A549 (cell line): ENCODE measurements at regions not wholly inside any gene's neighbourhood (a gene's known extent, or its start where the extent isn't known, plus 50 kb on each side); places are given as distances from the start of the nearest gene placed in this dataset.
"Not testable (repeated sequence)": the region's sequence is repeated elsewhere in the genome, so short reads cannot be mapped to it uniquely, and the experiment has no call there.

Source experiments
- ATAC-seq, 2 experiments: fragments of 200-7000 bp in 1 of 2; fragments of >200 bp in 1 of 2; cut with Nextera tagmentation in 1 of 2; cut with Tn5 transposase in 1 of 2; 3 replicates each; pipeline versions ENCODE4 v1.8.0 to v1.9.1; 2018 to 2020; ENCODE audit warnings: mild to moderate bottlenecking in 1 of 2, moderate library complexity in 1 of 2
- CTCF ChIA-PET: fragments of 300-600 bp; sonication (Branson Sonifier 250); formaldehyde crosslinking; extraction: SDS; loops from one replicate; lab custom pipeline; 2021; ENCODE audit warnings: antibody characterized with exemption, inconsistent platforms; lab: Yijun Ruan, JAX
- POLR2A ChIA-PET: fragments of 350-600 bp; formaldehyde crosslinking; extraction: SDS; loops from one replicate; lab custom pipeline; 2021; ENCODE audit warnings: antibody characterized with exemption, inconsistent platforms; lab: Yijun Ruan, JAX
- DNase-seq, 2 experiments: peaks; one replicate each; pipeline versions ENCODE4 v3.0.0 to v3.0.0-alpha.2; 2011 to 2016; ENCODE audit warnings: low read depth in 1 of 2, low spot score in 1 of 2
- FAIRE-seq: peaks from 2 replicates; lab custom pipeline; 2011; peaks lifted over from hg19 to GRCh38; lab: Jason Lieb, UNC
- H3K27ac ChIP-seq, 2 experiments: fragments of >200 bp; sonication (Bioruptor Twin); formaldehyde crosslinking; 3 replicates each; pipeline ENCODE4 v1.5.1; 2016 to 2017
- H3K4me1 ChIP-seq: fragments of >200 bp; sonication (Bioruptor Twin); formaldehyde crosslinking; 3 replicates; pipeline ENCODE4 v1.6.1; 2016
- H3K4me2 ChIP-seq: fragments of >200 bp; sonication (Bioruptor Twin); formaldehyde crosslinking; 3 replicates; pipeline ENCODE4 v1.6.1; 2016
- H3K4me3 ChIP-seq: fragments of >200 bp; sonication (Bioruptor Twin); formaldehyde crosslinking; 3 replicates; pipeline ENCODE4 v1.5.1; 2016
- H3K9me3 ChIP-seq: fragments of >200 bp; sonication (Bioruptor Twin); formaldehyde crosslinking; 3 replicates; pipeline ENCODE4 v1.6.1; 2016
- CEBPB ChIP-seq, 2 experiments: fragments of >200 bp in 1 of 2; sonication (Bioruptor Twin) in 1 of 2; formaldehyde crosslinking in 1 of 2; IDR thresholded peaks; 2 replicates each; pipeline ENCODE4 v1.6.1; 2012 to 2016
- CHD2 ChIP-seq: fragments of 150-350 bp; IDR thresholded peaks from 2 replicates; pipeline ENCODE4 v1.6.1; 2014; ENCODE audit warnings: low read length; ENCODE audit not compliant: partially characterized antibody
- E2F6 ChIP-seq: IDR thresholded peaks from 2 replicates; pipeline ENCODE4 v1.6.1; 2012; ENCODE audit warnings: low read depth, borderline replicate concordance
- EP300 ChIP-seq, 2 experiments: fragments of >200 bp; sonication (Bioruptor Twin); formaldehyde crosslinking; IDR thresholded peaks; 2 replicates in 1 of 2; 3 replicates in 1 of 2; pipeline ENCODE4 v1.6.1; 2016 to 2017
- ESRRA ChIP-seq: fragments of 150-350 bp; IDR thresholded peaks from 2 replicates; pipeline ENCODE4 v1.6.1; 2014; ENCODE audit warnings: mild to moderate bottlenecking, low read length, borderline replicate concordance
- FOSB ChIP-seq: fragments of 250-450 bp; sonication (Bioruptor Pico); IDR thresholded peaks from 2 replicates; pipeline ENCODE4 v1.5.0; 2020; ENCODE audit warnings: mild to moderate bottlenecking, moderate library complexity
- FOSL2 ChIP-seq, 2 experiments: fragments of 450-650 bp in 1 of 2; fragments of >200 bp in 1 of 2; sonication (Bioruptor Twin) in 1 of 2; formaldehyde crosslinking; IDR thresholded peaks; 2 replicates each; pipeline versions ENCODE4 v1.5.0 to v1.6.1; 2016 to 2020; ENCODE audit warnings: mild to moderate bottlenecking in 1 of 2, moderate library complexity in 1 of 2
- GATA3 ChIP-seq: IDR thresholded peaks from 2 replicates; pipeline ENCODE4 v1.6.1; 2012; ENCODE audit warnings: borderline replicate concordance
- HDAC2 ChIP-seq: fragments of 200-600 bp; sonication (generic); IDR thresholded peaks from 2 replicates; pipeline ENCODE4 v1.6.1; 2016
- HEYL ChIP-seq: fragments of 250-450 bp; sonication (Bioruptor Pico); IDR thresholded peaks from 2 replicates; pipeline ENCODE4 v1.8.0; 2021; ENCODE audit warnings: mild to moderate bottlenecking, moderate library complexity
- HOXA7 ChIP-seq: fragments of 250-450 bp; sonication (Bioruptor Pico); IDR thresholded peaks from 2 replicates; pipeline ENCODE4 v1.5.0; 2020; ENCODE audit warnings: mild to moderate bottlenecking, moderate library complexity
- HOXB13 ChIP-seq: fragments of 250-450 bp; sonication (Bioruptor Pico); IDR thresholded peaks from 2 replicates; pipeline ENCODE4 v1.5.0; 2020; ENCODE audit warnings: low read depth, mild to moderate bottlenecking, moderate library complexity
- JUN ChIP-seq, 2 experiments: fragments of >200 bp; sonication (Bioruptor Twin); formaldehyde crosslinking; IDR thresholded peaks; 2 replicates in 1 of 2; 3 replicates in 1 of 2; pipeline ENCODE4 v1.6.1; 2016 to 2017
- JUNB ChIP-seq: fragments of >200 bp; sonication (Bioruptor Twin); formaldehyde crosslinking; IDR thresholded peaks from 2 replicates; pipeline ENCODE4 v1.6.1; 2016
- KDM1A ChIP-seq: fragments of 200-600 bp; sonication (generic); IDR thresholded peaks from 2 replicates; pipeline ENCODE4 v1.6.1; 2016; ENCODE audit warnings: low read depth, mild to moderate bottlenecking
- KDM5A ChIP-seq: fragments of 200-600 bp; sonication (generic); IDR thresholded peaks from 2 replicates; pipeline ENCODE4 v1.6.1; 2016; ENCODE audit warnings: antibody characterized with exemption, mild to moderate bottlenecking
- MAFK ChIP-seq: fragments of 450-650 bp; IDR thresholded peaks from 2 replicates; pipeline ENCODE4 v1.6.1; 2014; ENCODE audit not compliant: partially characterized antibody
- NPAS2 ChIP-seq: fragments of 250-450 bp; sonication (Bioruptor Pico); IDR thresholded peaks from 2 replicates; pipeline ENCODE4 v1.8.0; 2022; ENCODE audit warnings: mild to moderate bottlenecking, moderate library complexity, borderline replicate concordance
- PBX3 ChIP-seq: IDR thresholded peaks from 2 replicates; pipeline ENCODE4 v1.6.1; 2012
- PHF8 ChIP-seq: fragments of 200-600 bp; sonication (generic); IDR thresholded peaks from 2 replicates; pipeline ENCODE4 v1.6.1; 2016; ENCODE audit warnings: low read depth, mild to moderate bottlenecking, antibody characterized with exemption, moderate library complexity, borderline replicate concordance
- POLR2AphosphoS2 ChIP-seq: conservative IDR thresholded peaks from 2 replicates; pipeline ENCODE4 v1.6.1; 2012; ENCODE audit warnings: low read length, improper control_type of control experiment, inconsistent platforms
- RAD21 ChIP-seq, 2 experiments: fragments of >200 bp in 1 of 2; sonication (Bioruptor Twin) in 1 of 2; formaldehyde crosslinking in 1 of 2; IDR thresholded peaks in 1 of 2; conservative IDR thresholded peaks in 1 of 2; 2 replicates in 1 of 2; 3 replicates in 1 of 2; pipeline ENCODE4 v1.6.1; 2012 to 2018; ENCODE audit warnings: inconsistent platforms in 1 of 2
- RARB ChIP-seq: fragments of 250-450 bp; sonication (Bioruptor Pico); IDR thresholded peaks from 2 replicates; pipeline ENCODE4 v1.8.0; 2021; ENCODE audit warnings: mild to moderate bottlenecking, moderate library complexity
- RFX5 ChIP-seq: fragments of 450-650 bp; IDR thresholded peaks from 2 replicates; pipeline ENCODE4 v1.7.1; 2014; ENCODE audit warnings: antibody characterized with exemption, mild to moderate bottlenecking, moderate library complexity
- RNF2 ChIP-seq: fragments of 200-600 bp; sonication (generic); IDR thresholded peaks from 2 replicates; pipeline ENCODE4 v1.6.1; 2016; ENCODE audit warnings: low read depth, mild to moderate bottlenecking, antibody characterized with exemption, moderate library complexity, borderline replicate concordance
- SMC3 ChIP-seq: fragments of >200 bp; sonication (Bioruptor Twin); formaldehyde crosslinking; IDR thresholded peaks from 3 replicates; pipeline ENCODE4 v1.6.1; 2018; ENCODE audit warnings: inconsistent platforms
- SREBF2 ChIP-seq: fragments of 450-650 bp; IDR thresholded peaks from 2 replicates; pipeline ENCODE4 v1.6.1; 2014; ENCODE audit warnings: mild to moderate bottlenecking, moderate library complexity
- TP53 ChIP-seq: fragments of 250-450 bp; sonication (Bioruptor Pico); IDR thresholded peaks from 2 replicates; pipeline ENCODE4 v1.5.0; 2021; ENCODE audit warnings: mild to moderate bottlenecking, moderate library complexity
- ZNF302 ChIP-seq: fragments of 250-450 bp; sonication (Bioruptor Pico); IDR thresholded peaks from 2 replicates; pipeline ENCODE4 v1.9.0; 2021; ENCODE audit warnings: inconsistent platforms, mild to moderate bottlenecking, moderate library complexity
- ZSCAN20 ChIP-seq: fragments of 250-450 bp; sonication (Bioruptor Pico); IDR thresholded peaks from 2 replicates; pipeline ENCODE4 v1.8.0; 2022; ENCODE audit warnings: mild to moderate bottlenecking, moderate library complexity
- WGBS: methylation state at CpG from one replicate; pipeline ENCODE4 v1.1.6; 2017; ENCODE audit errors: missing lambda C conversion rate; 5-methylcytosine and 5-hydroxymethylcytosine counted together

- WGBS = 68% methylated on average over 5 of the region's 5 CpGs
- Histone ChIP-seq H3K27ac (no peak overlapping the region), H3K4me2 (no peak overlapping the region), H3K4me1 (peaks cover 12% of the 10 kb centered on the region), H3K4me3 (no peak overlapping the region), H3K9me3 (no peaks in the 10 kb centered on the region)
- DNase-seq (no peak), ATAC-seq (no peak), FAIRE-seq (no peak)
- ChIA-PET POLR2A (no interaction called here), CTCF (interaction anchor here (0.9 kb wide), 1 partner anchor 21 kb away, joined by 3 read pairs; no protein-coding TSS in a partner anchor)
- TF ChIP-seq ZSCAN20 (no peak), FOSL2 (IDR thresholded peaks at IDR 0.05) (no peak), FOSL2 (CRISPR knock-in tag; IDR thresholded peaks at IDR 0.05) (no peak), HOXB13 (no peak), HOXA7 (no peak), ESRRA (no peak), HEYL (CRISPR knock-in tag) (no peak), KDM5A (no peak), GATA3 (no peak), PBX3 (no peak), MAFK (no peak), HDAC2 (no peak), POLR2AphosphoS2 (no peak), KDM1A (no peak), SREBF2 (no peak), E2F6 (no peak), PHF8 (no peak), JUN (IDR thresholded peaks at IDR 0.05) (no peak), CHD2 (no peak), RAD21 (conservative IDR thresholded peaks at IDR 0.05 in 1 of 2, IDR thresholded peaks at IDR 0.05 in 1 of 2) (no peak)
Measured at GRCh38 chr4:53841711-53842110, 222.7 kb downstream of the CHIC2 start.

- DNase-seq (peak; percentile 1 to 12), FAIRE-seq (no peak), ATAC-seq (peak in 1 of 2 experiments; percentile 70; a peak in 3 of 6 replicates)
- ChIA-PET CTCF (interaction anchor here (0.9 kb wide), 1 partner anchor 394 kb away, joined by 3 read pairs; no protein-coding TSS in a partner anchor), POLR2A (no interaction called here)
- Histone ChIP-seq H3K4me2 (peak overlapping the region; percentile 48), H3K4me3 (no peak overlapping the region), H3K4me1 (peaks cover 12% of the 10 kb centered on the region), H3K9me3 (no peaks in the 10 kb centered on the region)
- TF ChIP-seq FOSB (CRISPR knock-in tag) (no peak), PHF8 (no peak), ZNF302 (CRISPR knock-in tag) (no peak), SMC3 (no peak), ZSCAN20 (no peak), HDAC2 (no peak), HEYL (CRISPR knock-in tag) (no peak), TP53 (CRISPR knock-in tag) (no peak), CHD2 (no peak), FOSL2 (IDR thresholded peaks at IDR 0.05) (0 out of 2 replicates have a peak, but pooled peaks have one; percentile 19), FOSL2 (CRISPR knock-in tag; IDR thresholded peaks at IDR 0.05) (peak; percentile 69), RFX5 (peak; percentile 70; the same call in 1 of the 2 replicates), RNF2 (no peak), SREBF2 (no peak), NPAS2 (no peak), JUNB (peak; percentile 36; the same call in 1 of the 2 replicates), CEBPB (IDR thresholded peaks at IDR 0.05) (no peak; a peak in 1 of 4 replicates), RARB (no peak), EP300 (IDR thresholded peaks at IDR 0.05) (no peak)
- TF ChIP-seq, all 56 proteins: peak for 3
- WGBS = 5% methylated on average over 2 of the region's 2 CpGs
- H3K27ac ChIP-seq = peak overlapping the region in 1 of 2 experiments; percentile 28; a peak in 1 of 6 replicates
Measured at GRCh38 chr4:53840643-53841042, 223.8 kb downstream of the CHIC2 start.

GRCh38 chr4:53833302-53834003 is 231.0 kb downstream of the CHIC2 start:
- H3K27ac ChIP-seq, H3K4me3 ChIP-seq, H3K4me2 ChIP-seq, DNase-seq, ATAC-seq, FAIRE-seq, POLR2A ChIA-PET, H3K4me1 ChIP-seq: not testable (repeated sequence)
- CTCF ChIA-PET = interaction anchor here (0.7 kb wide), 1 partner anchor 30 kb away, joined by 3 read pairs; no protein-coding TSS in a partner anchor
- peaks cover 12% of the 10 kb centered on the region; the same call in 2 of the 3 replicates for H3K9me3 ChIP-seq
- WGBS = 31% methylated on average over 6 of the region's 7 CpGs
